Fibroblast of lung (primary cell): ENCODE measurements at regions not wholly inside any gene's neighbourhood (a gene's known extent, or its start where the extent isn't known, plus 50 kb on each side); places are given as distances from the start of the nearest gene placed in this dataset.

Source experiments
- DNase-seq, 2 donors: peaks; one replicate each; pipeline versions ENCODE4 v3.0.0 to v3.0.0-alpha.2; 2010; ENCODE audit warnings: low read depth in 2 of 2
- H2AFZ ChIP-seq: 2 replicates; pipeline ENCODE4 v1.5.1; 2012; ENCODE audit warnings: low read length, control low read depth, inconsistent platforms
- H3K27ac ChIP-seq: 2 replicates; pipeline ENCODE4 v1.5.1; 2011; ENCODE audit warnings: low read length, control low read depth; ENCODE audit not compliant: insufficient read depth
- H3K27me3 ChIP-seq: 2 replicates; pipeline ENCODE4 v1.5.1; 2011; ENCODE audit warnings: mild to moderate bottlenecking, low read length; ENCODE audit not compliant: control insufficient read depth, insufficient read depth
- H3K36me3 ChIP-seq: 2 replicates; pipeline ENCODE4 v1.5.1; 2011; ENCODE audit warnings: low read length; ENCODE audit not compliant: control insufficient read depth, insufficient read depth
- H3K4me1 ChIP-seq: 2 replicates; pipeline ENCODE4 v1.5.1; 2011; ENCODE audit warnings: low read length; ENCODE audit not compliant: control insufficient read depth, insufficient read depth; ENCODE audit errors: extremely low read depth
- H3K4me2 ChIP-seq: 2 replicates; pipeline ENCODE4 v1.5.1; 2011; ENCODE audit warnings: low read length, control low read depth; ENCODE audit not compliant: insufficient read depth; ENCODE audit errors: extremely low read depth
- H3K4me3 ChIP-seq, 4 experiments: fragments of 200-600 bp in 1 of 4; sonication (generic) in 1 of 4; replicated peaks in 1 of 4; 2 replicates each; pipeline ENCODE4 v1.5.1; 2011 to 2016; ENCODE audit warnings: low read length in 4 of 4, low read depth in 3 of 4, mild to moderate bottlenecking in 3 of 4, control low read depth in 2 of 4, inconsistent platforms in 1 of 4, mixed read lengths in 1 of 4; ENCODE audit not compliant: insufficient read depth in 1 of 4; ENCODE audit errors: control extremely low read depth in 1 of 4
- H3K79me2 ChIP-seq: 2 replicates; pipeline ENCODE4 v1.5.1; 2012; ENCODE audit warnings: mild to moderate bottlenecking, low read length, inconsistent platforms; ENCODE audit not compliant: control insufficient read depth, insufficient read depth
- H3K9ac ChIP-seq: 2 replicates; pipeline ENCODE4 v1.5.1; 2011; ENCODE audit warnings: mild to moderate bottlenecking, low read length, control low read depth; ENCODE audit not compliant: insufficient read depth
- H3K9me3 ChIP-seq: 2 replicates; pipeline ENCODE4 v1.5.1; 2012; ENCODE audit warnings: low read depth, low read length; ENCODE audit not compliant: control insufficient read depth, insufficient read depth
- H4K20me1 ChIP-seq: 2 replicates; pipeline ENCODE4 v1.5.1; 2011; ENCODE audit warnings: low read length; ENCODE audit not compliant: control insufficient read depth, insufficient read depth; ENCODE audit errors: extremely low read depth
- CTCF ChIP-seq, 2 donors: IDR thresholded peaks in 1 of 2; conservative IDR thresholded peaks in 1 of 2; 1 replicate in 1 of 2; 2 replicates in 1 of 2; pipeline ENCODE4 v1.5.1; 2011 to 2012; ENCODE audit warnings: low read length in 2 of 2, control low read depth in 1 of 2, inconsistent platforms in 1 of 2, low read depth in 1 of 2, mild to moderate bottlenecking in 1 of 2
- EZH2 ChIP-seq: IDR thresholded peaks from 2 replicates; pipeline ENCODE4 v1.5.1; 2012; ENCODE audit warnings: low read length, control low read depth, mild to moderate bottlenecking; ENCODE audit errors: missing control alignments

- Histone ChIP-seq H3K27ac (no peak overlapping the region), H3K9ac (no peak overlapping the region), H3K27me3 (no peaks in the 10 kb centered on the region), H3K79me2 (no peaks in the 10 kb centered on the region), H4K20me1 (no peaks in the 10 kb centered on the region), H2AFZ (no peak overlapping the region), H3K9me3 (no peaks in the 10 kb centered on the region), H3K36me3 (no peaks in the 10 kb centered on the region), H3K4me3 (no peak overlapping the region), H3K4me1 (no peaks in the 10 kb centered on the region), H3K4me2 (no peak overlapping the region)
- TF ChIP-seq EZH2 (no peak), CTCF (conservative IDR thresholded peaks at IDR 0.05 in 1 of 2, IDR thresholded peaks at IDR 0.05 in 1 of 2; ENCODE audit: low read depth in 1 of 2, low read length in 2 of 2) (no peak)
- no peak for DNase-seq
Measured at GRCh38 chr7:15035814-15036213, 133.3 kb upstream of the DGKB start.

- Histone ChIP-seq H3K27ac (no peak overlapping the region), H3K4me3 (no peak overlapping the region), H2AFZ (no peak overlapping the region), H3K4me1 (no peaks in the 10 kb centered on the region), H3K9me3 (no peaks in the 10 kb centered on the region), H3K79me2 (no peaks in the 10 kb centered on the region), H3K9ac (no peak overlapping the region), H3K36me3 (no peaks in the 10 kb centered on the region), H4K20me1 (no peaks in the 10 kb centered on the region), H3K4me2 (no peak overlapping the region), H3K27me3 (no peaks in the 10 kb centered on the region)
- no peak for TF ChIP-seq CTCF (conservative IDR thresholded peaks at IDR 0.05 in 1 of 2, IDR thresholded peaks at IDR 0.05 in 1 of 2; ENCODE audit: low read depth in 1 of 2, low read length in 2 of 2)
- TF ChIP-seq EZH2, result no peak
- DNase-seq, result no peak
Measured at GRCh38 chr7:15033039-15033438, 130.5 kb upstream of the DGKB start.

- TF ChIP-seq EZH2, result no peak
- no peak for TF ChIP-seq CTCF (conservative IDR thresholded peaks at IDR 0.05 in 1 of 2, IDR thresholded peaks at IDR 0.05 in 1 of 2; ENCODE audit: low read depth in 1 of 2, low read length in 2 of 2)
- no peak overlapping the region for H3K4me2 ChIP-seq
- H3K27ac ChIP-seq, result no peak overlapping the region
- no peak overlapping the region for H3K9ac ChIP-seq
- H4K20me1 ChIP-seq, result no peaks in the 10 kb centered on the region
- no peaks in the 10 kb centered on the region for H3K79me2 ChIP-seq
- DNase-seq, result no peak
- H3K27me3 ChIP-seq, result no peaks in the 10 kb centered on the region
- H3K9me3 ChIP-seq, result no peaks in the 10 kb centered on the region
- no peaks in the 10 kb centered on the region for H3K4me1 ChIP-seq
- no peak overlapping the region for H3K4me3 ChIP-seq
- H3K36me3 ChIP-seq, result no peaks in the 10 kb centered on the region
- no peak overlapping the region for H2AFZ ChIP-seq
Measured at GRCh38 chr7:15018981-15019380, 116.4 kb upstream of the DGKB start.
